ENCODE measurements at regions not wholly inside any gene's neighbourhood (a gene's known extent, or its start where the extent isn't known, plus 50 kb on each side); places are given as distances from the start of the nearest gene placed in this dataset.

DNA sequence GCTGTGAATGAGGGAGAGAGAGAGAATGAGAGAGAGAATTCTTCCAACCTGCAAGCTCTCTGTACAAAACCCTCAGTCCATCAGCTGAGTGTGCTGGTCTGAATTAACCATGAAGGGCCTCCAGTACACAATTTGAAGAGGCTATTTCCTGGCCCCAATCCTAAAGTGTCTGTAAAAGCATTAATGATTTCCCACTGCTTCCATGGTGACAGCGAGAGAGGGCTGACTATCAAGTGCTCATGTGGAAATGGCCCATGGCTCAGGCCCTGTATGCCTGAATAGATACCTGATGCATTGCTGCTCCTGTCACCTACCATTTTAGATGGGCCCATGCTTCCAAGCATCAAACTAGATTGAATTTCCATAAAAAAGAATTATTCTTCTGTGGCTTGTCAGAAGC, 592.4 kb downstream of the KIF4B start:
- H3K36me3 ChIP-seq: no peaks in the 10 kb centered on the region
- no peak overlapping the region for H3K27ac ChIP-seq
- H3K27me3 ChIP-seq: no peaks in the 10 kb centered on the region
- no peaks in the 10 kb centered on the region for H3K9me3 ChIP-seq
- ATAC-seq (ENCODE audit: low FRiP score in 2 of 2): no peak
- 14 to 56% methylated on average over 1 of the region's 1 CpG for WGBS, 2 donors
- no peaks in the 10 kb centered on the region for H3K4me1 ChIP-seq
- TF ChIP-seq CTCF (IDR thresholded peaks at IDR 0.05) (no peak), EP300 (IDR thresholded peaks at IDR 0.05) (no peak), POLR2A (IDR thresholded peaks at IDR 0.05) (no peak), POLR2AphosphoS5 (IDR thresholded peaks at IDR 0.05) (no peak)
- no peak for DNase-seq
- H3K4me3 ChIP-seq: no peak overlapping the region

GRCh38 chr5:155616779-155617392, 603.3 kb downstream of the KIF4B start:
- Histone ChIP-seq H3K27ac (no peak overlapping the region), H3K9me3 (no peaks in the 10 kb centered on the region), H3K4me1 (no peaks in the 10 kb centered on the region), H3K27me3 (no peaks in the 10 kb centered on the region), H3K36me3 (no peaks in the 10 kb centered on the region), H3K4me3 (no peak overlapping the region)
- 48 to 59% methylated on average over 4 of the region's 4 CpGs for WGBS, 2 donors
- DNase-seq (no peak), ATAC-seq (ENCODE audit: low FRiP score in 2 of 2) (peak in 1 of 2 donors; percentile 44)
- TF ChIP-seq EP300 (IDR thresholded peaks at IDR 0.05) (no peak), POLR2A (IDR thresholded peaks at IDR 0.05) (no peak), CTCF (IDR thresholded peaks at IDR 0.05) (peak in 4 of 6 experiments; percentile 14 to 34 (median 18)), POLR2AphosphoS5 (IDR thresholded peaks at IDR 0.05) (no peak)

- no peak for ATAC-seq (ENCODE audit: low FRiP score in 2 of 2)
- no peaks in the 10 kb centered on the region for H3K27me3 ChIP-seq
- no peaks in the 10 kb centered on the region for H3K4me1 ChIP-seq
- no peak overlapping the region for H3K4me3 ChIP-seq
- peak in 1 of 2 donors; percentile 44 for DNase-seq
- 62 to 71% methylated on average over 4 to 5 of the region's 5 CpGs for WGBS, 2 donors
- no peak for TF ChIP-seq POLR2A (IDR thresholded peaks at IDR 0.05)
- TF ChIP-seq EP300 (IDR thresholded peaks at IDR 0.05): no peak
- TF ChIP-seq POLR2AphosphoS5 (IDR thresholded peaks at IDR 0.05): no peak
- TF ChIP-seq CTCF (IDR thresholded peaks at IDR 0.05): no peak
- no peaks in the 10 kb centered on the region for H3K9me3 ChIP-seq
- no peaks in the 10 kb centered on the region for H3K36me3 ChIP-seq
- no peak overlapping the region for H3K27ac ChIP-seq
Observed at GRCh38 chr5:155619688-155620087, 606.1 kb downstream of the KIF4B start.

GRCh38 chr5:155620821-155621410, 607.4 kb downstream of the KIF4B start:
- ATAC-seq (ENCODE audit: low FRiP score in 2 of 2) (no peak), DNase-seq (no peak)
- H3K4me1 ChIP-seq: no peaks in the 10 kb centered on the region
- WGBS, 2 donors: 21 to 26% methylated on average over 7 of the region's 7 CpGs
- H3K27me3 ChIP-seq: no peaks in the 10 kb centered on the region
- TF ChIP-seq CTCF (IDR thresholded peaks at IDR 0.05): no peak
- no peak for TF ChIP-seq EP300 (IDR thresholded peaks at IDR 0.05)
- TF ChIP-seq POLR2A (IDR thresholded peaks at IDR 0.05): no peak
- TF ChIP-seq POLR2AphosphoS5 (IDR thresholded peaks at IDR 0.05): no peak
- no peaks in the 10 kb centered on the region for H3K9me3 ChIP-seq
- no peak overlapping the region for H3K4me3 ChIP-seq
- H3K27ac ChIP-seq: no peak overlapping the region
- H3K36me3 ChIP-seq: no peaks in the 10 kb centered on the region
